A549 (cell line): ENCODE measurements at regions not wholly inside any gene's neighbourhood (a gene's known extent, or its start where the extent isn't known, plus 50 kb on each side); places are given as distances from the start of the nearest gene placed in this dataset.

Experiments
- ATAC-seq, 2 experiments: fragments of 200-7000 bp in 1 of 2; fragments of >200 bp in 1 of 2; cut with Nextera tagmentation in 1 of 2; cut with Tn5 transposase in 1 of 2; 3 replicates each; pipeline versions ENCODE4 v1.8.0 to v1.9.1; 2018 to 2020; ENCODE audit warnings: mild to moderate bottlenecking in 1 of 2, moderate library complexity in 1 of 2
- CTCF ChIA-PET: fragments of 300-600 bp; sonication (Branson Sonifier 250); formaldehyde crosslinking; extraction: SDS; loops from one replicate; lab custom pipeline; 2021; ENCODE audit warnings: antibody characterized with exemption, inconsistent platforms; lab: Yijun Ruan, JAX
- POLR2A ChIA-PET: fragments of 350-600 bp; formaldehyde crosslinking; extraction: SDS; loops from one replicate; lab custom pipeline; 2021; ENCODE audit warnings: antibody characterized with exemption, inconsistent platforms; lab: Yijun Ruan, JAX
- DNase-seq, 2 experiments: peaks; one replicate each; pipeline versions ENCODE4 v3.0.0 to v3.0.0-alpha.2; 2011 to 2016; ENCODE audit warnings: low read depth in 1 of 2, low spot score in 1 of 2
- FAIRE-seq: peaks from 2 replicates; lab custom pipeline; 2011; peaks lifted over from hg19 to GRCh38; lab: Jason Lieb, UNC
- H3K27ac ChIP-seq, 2 experiments: fragments of >200 bp; sonication (Bioruptor Twin); formaldehyde crosslinking; 3 replicates each; pipeline ENCODE4 v1.5.1; 2016 to 2017
- H3K4me1 ChIP-seq: fragments of >200 bp; sonication (Bioruptor Twin); formaldehyde crosslinking; 3 replicates; pipeline ENCODE4 v1.6.1; 2016
- H3K4me2 ChIP-seq: fragments of >200 bp; sonication (Bioruptor Twin); formaldehyde crosslinking; 3 replicates; pipeline ENCODE4 v1.6.1; 2016
- H3K4me3 ChIP-seq: fragments of >200 bp; sonication (Bioruptor Twin); formaldehyde crosslinking; 3 replicates; pipeline ENCODE4 v1.5.1; 2016
- H3K9me3 ChIP-seq: fragments of >200 bp; sonication (Bioruptor Twin); formaldehyde crosslinking; 3 replicates; pipeline ENCODE4 v1.6.1; 2016
- BHLHE40 ChIP-seq: IDR thresholded peaks from 2 replicates; pipeline ENCODE4 v1.6.1; 2012; ENCODE audit warnings: low read depth, low read length, inconsistent platforms
- CBX2 ChIP-seq: fragments of 200-600 bp; sonication (generic); IDR thresholded peaks from 2 replicates; pipeline ENCODE4 v1.6.1; 2016; ENCODE audit warnings: low read depth, mild to moderate bottlenecking, borderline replicate concordance
- CEBPB ChIP-seq, 2 experiments: fragments of >200 bp in 1 of 2; sonication (Bioruptor Twin) in 1 of 2; formaldehyde crosslinking in 1 of 2; IDR thresholded peaks; 2 replicates each; pipeline ENCODE4 v1.6.1; 2012 to 2016
- EHMT2 ChIP-seq: fragments of 200-600 bp; sonication (generic); IDR thresholded peaks from 2 replicates; pipeline ENCODE4 v1.6.1; 2016; ENCODE audit warnings: antibody characterized with exemption, low read depth, mild to moderate bottlenecking, moderate library complexity
- EP300 ChIP-seq, 2 experiments: fragments of >200 bp; sonication (Bioruptor Twin); formaldehyde crosslinking; IDR thresholded peaks; 2 replicates in 1 of 2; 3 replicates in 1 of 2; pipeline ENCODE4 v1.6.1; 2016 to 2017
- ESRRA ChIP-seq: fragments of 150-350 bp; IDR thresholded peaks from 2 replicates; pipeline ENCODE4 v1.6.1; 2014; ENCODE audit warnings: mild to moderate bottlenecking, low read length, borderline replicate concordance
- FOSB ChIP-seq: fragments of 250-450 bp; sonication (Bioruptor Pico); IDR thresholded peaks from 2 replicates; pipeline ENCODE4 v1.5.0; 2020; ENCODE audit warnings: mild to moderate bottlenecking, moderate library complexity
- HEYL ChIP-seq: fragments of 250-450 bp; sonication (Bioruptor Pico); IDR thresholded peaks from 2 replicates; pipeline ENCODE4 v1.8.0; 2021; ENCODE audit warnings: mild to moderate bottlenecking, moderate library complexity
- HOXA7 ChIP-seq: fragments of 250-450 bp; sonication (Bioruptor Pico); IDR thresholded peaks from 2 replicates; pipeline ENCODE4 v1.5.0; 2020; ENCODE audit warnings: mild to moderate bottlenecking, moderate library complexity
- HOXB13 ChIP-seq: fragments of 250-450 bp; sonication (Bioruptor Pico); IDR thresholded peaks from 2 replicates; pipeline ENCODE4 v1.5.0; 2020; ENCODE audit warnings: low read depth, mild to moderate bottlenecking, moderate library complexity
- HOXB5 ChIP-seq: fragments of 250-450 bp; sonication (Bioruptor Pico); IDR thresholded peaks from 2 replicates; pipeline ENCODE4 v1.5.0; 2020; ENCODE audit warnings: mild to moderate bottlenecking, moderate library complexity
- JUNB ChIP-seq: fragments of >200 bp; sonication (Bioruptor Twin); formaldehyde crosslinking; IDR thresholded peaks from 2 replicates; pipeline ENCODE4 v1.6.1; 2016
- KDM1A ChIP-seq: fragments of 200-600 bp; sonication (generic); IDR thresholded peaks from 2 replicates; pipeline ENCODE4 v1.6.1; 2016; ENCODE audit warnings: low read depth, mild to moderate bottlenecking
- MAFK ChIP-seq: fragments of 450-650 bp; IDR thresholded peaks from 2 replicates; pipeline ENCODE4 v1.6.1; 2014; ENCODE audit not compliant: partially characterized antibody
- NFE2L2 ChIP-seq: fragments of 150-350 bp; conservative IDR thresholded peaks from 2 replicates; pipeline ENCODE4 v1.6.1; 2014; ENCODE audit warnings: low read length
- NR3C1 ChIP-seq: fragments of >200 bp; sonication (Bioruptor Twin); formaldehyde crosslinking; IDR thresholded peaks from 3 replicates; pipeline ENCODE4 v1.6.1; 2017
- PHF8 ChIP-seq: fragments of 200-600 bp; sonication (generic); IDR thresholded peaks from 2 replicates; pipeline ENCODE4 v1.6.1; 2016; ENCODE audit warnings: low read depth, mild to moderate bottlenecking, antibody characterized with exemption, moderate library complexity, borderline replicate concordance
- POLR2A ChIP-seq: IDR thresholded peaks from 2 replicates; pipeline ENCODE4 v1.6.1; 2012; ENCODE audit warnings: mild to moderate bottlenecking, low read length
- RNF2 ChIP-seq: fragments of 200-600 bp; sonication (generic); IDR thresholded peaks from 2 replicates; pipeline ENCODE4 v1.6.1; 2016; ENCODE audit warnings: low read depth, mild to moderate bottlenecking, antibody characterized with exemption, moderate library complexity, borderline replicate concordance
- SMC3 ChIP-seq: fragments of >200 bp; sonication (Bioruptor Twin); formaldehyde crosslinking; IDR thresholded peaks from 3 replicates; pipeline ENCODE4 v1.6.1; 2018; ENCODE audit warnings: inconsistent platforms
- TP53 ChIP-seq: fragments of 250-450 bp; sonication (Bioruptor Pico); IDR thresholded peaks from 2 replicates; pipeline ENCODE4 v1.5.0; 2021; ENCODE audit warnings: mild to moderate bottlenecking, moderate library complexity
- ZC3H11A ChIP-seq: fragments of 450-650 bp; IDR thresholded peaks from 2 replicates; pipeline ENCODE4 v1.6.1; 2014; ENCODE audit warnings: antibody characterized with exemption, mild to moderate bottlenecking
- ZNF302 ChIP-seq: fragments of 250-450 bp; sonication (Bioruptor Pico); IDR thresholded peaks from 2 replicates; pipeline ENCODE4 v1.9.0; 2021; ENCODE audit warnings: inconsistent platforms, mild to moderate bottlenecking, moderate library complexity
- WGBS: methylation state at CpG from one replicate; pipeline ENCODE4 v1.1.6; 2017; ENCODE audit errors: missing lambda C conversion rate; 5-methylcytosine and 5-hydroxymethylcytosine counted together
- TF ChIP-seq, protein P1 (sequence below): IDR thresholded peaks from 2 replicates; pipeline ENCODE4 v1.6.1; 2012; ENCODE audit warnings: low read depth, borderline replicate concordance
- TF ChIP-seq, protein P2 (sequence below): fragments of >200 bp; sonication (Bioruptor Twin); formaldehyde crosslinking; IDR thresholded peaks from 3 replicates; pipeline ENCODE4 v1.6.1; 2016
- TF ChIP-seq, protein P3 (sequence below): IDR thresholded peaks from 2 replicates; pipeline ENCODE4 v1.6.1; 2012
- TF ChIP-seq, protein P4 (sequence below): fragments of 250-450 bp; sonication (Bioruptor Pico); IDR thresholded peaks from 2 replicates; pipeline ENCODE4 v1.5.0; 2020; ENCODE audit warnings: low read depth, mild to moderate bottlenecking, moderate library complexity

DNA sequence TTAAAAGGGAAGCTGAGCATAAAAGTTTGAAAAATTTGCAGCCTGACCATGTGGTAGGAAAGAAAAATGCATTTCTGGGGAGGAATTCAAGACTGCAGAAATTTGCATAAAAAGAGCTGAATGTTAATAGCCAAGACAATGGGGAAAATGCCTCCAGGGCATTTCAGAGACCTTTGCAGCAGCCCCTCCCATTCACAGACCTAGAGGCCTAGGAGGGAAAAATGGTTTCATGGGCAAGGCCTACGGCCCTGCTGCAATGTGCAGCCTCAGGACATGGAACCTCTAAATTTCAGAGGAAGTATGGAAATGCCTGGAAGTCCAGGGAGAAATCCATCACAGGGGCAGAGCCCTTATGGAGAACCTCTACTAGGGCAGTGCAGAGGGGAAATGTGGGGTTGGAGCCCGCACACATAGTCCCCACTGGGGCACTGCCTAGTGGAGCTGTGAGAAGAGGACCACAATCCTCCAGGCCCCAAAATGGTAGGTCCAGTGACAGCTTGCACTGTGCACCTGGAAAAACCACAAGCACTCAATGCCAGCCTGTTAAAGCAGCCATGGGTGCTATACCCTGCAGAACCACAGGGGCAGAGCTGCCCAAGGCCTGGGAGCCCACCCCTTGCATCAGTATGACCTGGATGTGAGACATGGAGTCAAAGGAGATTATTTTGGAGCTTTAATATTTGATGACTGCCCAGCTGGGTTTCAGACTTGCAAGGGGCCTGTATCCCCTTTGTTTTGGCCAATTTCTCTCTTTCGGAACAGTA lies 243.8 kb downstream of the DNAJB9 start:
- 9% methylated on average over 3 of the region's 3 CpGs for WGBS
- peak in 1 of 2 experiments; percentile 12 for DNase-seq
- Histone ChIP-seq H3K9me3 (no peaks in the 10 kb centered on the region), H3K27ac (no peak overlapping the region), H3K4me3 (no peak overlapping the region), H3K4me2 (no peak overlapping the region), H3K4me1 (no peaks in the 10 kb centered on the region)
- TF ChIP-seq, protein P1, sequence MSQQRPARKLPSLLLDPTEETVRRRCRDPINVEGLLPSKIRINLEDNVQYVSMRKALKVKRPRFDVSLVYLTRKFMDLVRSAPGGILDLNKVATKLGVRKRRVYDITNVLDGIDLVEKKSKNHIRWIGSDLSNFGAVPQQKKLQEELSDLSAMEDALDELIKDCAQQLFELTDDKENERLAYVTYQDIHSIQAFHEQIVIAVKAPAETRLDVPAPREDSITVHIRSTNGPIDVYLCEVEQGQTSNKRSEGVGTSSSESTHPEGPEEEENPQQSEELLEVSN: no peak
- CTCF ChIA-PET: no interaction called here
- no peak for FAIRE-seq
- peak in 1 of 2 experiments; percentile 83; a peak in 3 of 6 replicates for ATAC-seq
- POLR2A ChIA-PET: no interaction called here

DNA sequence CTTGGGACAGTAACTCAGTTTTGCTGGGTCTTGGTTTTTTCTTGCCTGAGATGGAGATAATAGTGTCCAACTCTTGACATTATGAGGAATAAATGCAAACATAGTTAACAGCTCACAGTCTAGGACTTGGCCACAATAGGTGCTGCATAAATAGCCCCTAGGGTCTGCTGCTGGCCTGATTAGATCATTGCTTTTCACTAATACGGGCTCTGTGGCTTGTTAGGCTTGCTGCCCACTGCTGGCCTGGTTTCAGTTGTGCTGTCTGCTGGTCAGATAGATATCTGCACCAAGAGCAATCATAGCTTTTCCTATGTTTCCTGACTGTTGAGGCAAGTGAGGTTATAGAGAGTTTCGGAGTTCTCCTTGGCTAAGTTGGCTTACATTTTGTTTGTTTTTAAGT lies 246.1 kb downstream of the DNAJB9 start:
- Histone ChIP-seq H3K4me2 (no peak overlapping the region), H3K4me3 (no peak overlapping the region), H3K27ac (no peak overlapping the region), H3K9me3 (no peaks in the 10 kb centered on the region), H3K4me1 (no peaks in the 10 kb centered on the region)
- WGBS: 26% methylated on average over 2 of the region's 2 CpGs
- FAIRE-seq (no peak), DNase-seq (no peak), ATAC-seq (no peak)
- TF ChIP-seq CEBPB (IDR thresholded peaks at IDR 0.05) (no peak), NR3C1 (no peak), KDM1A (no peak), BHLHE40 (no peak), EP300 (IDR thresholded peaks at IDR 0.05) (no peak), TP53 (CRISPR knock-in tag) (no peak), PHF8 (no peak), FOSB (no peak), MAFK (no peak), JUNB (no peak), HOXA7 (CRISPR knock-in tag) (no peak)
- TF ChIP-seq, protein P2, sequence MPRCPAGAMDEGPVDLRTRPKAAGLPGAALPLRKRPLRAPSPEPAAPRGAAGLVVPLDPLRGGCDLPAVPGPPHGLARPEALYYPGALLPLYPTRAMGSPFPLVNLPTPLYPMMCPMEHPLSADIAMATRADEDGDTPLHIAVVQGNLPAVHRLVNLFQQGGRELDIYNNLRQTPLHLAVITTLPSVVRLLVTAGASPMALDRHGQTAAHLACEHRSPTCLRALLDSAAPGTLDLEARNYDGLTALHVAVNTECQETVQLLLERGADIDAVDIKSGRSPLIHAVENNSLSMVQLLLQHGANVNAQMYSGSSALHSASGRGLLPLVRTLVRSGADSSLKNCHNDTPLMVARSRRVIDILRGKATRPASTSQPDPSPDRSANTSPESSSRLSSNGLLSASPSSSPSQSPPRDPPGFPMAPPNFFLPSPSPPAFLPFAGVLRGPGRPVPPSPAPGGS: no peak
- TF ChIP-seq, protein P3, sequence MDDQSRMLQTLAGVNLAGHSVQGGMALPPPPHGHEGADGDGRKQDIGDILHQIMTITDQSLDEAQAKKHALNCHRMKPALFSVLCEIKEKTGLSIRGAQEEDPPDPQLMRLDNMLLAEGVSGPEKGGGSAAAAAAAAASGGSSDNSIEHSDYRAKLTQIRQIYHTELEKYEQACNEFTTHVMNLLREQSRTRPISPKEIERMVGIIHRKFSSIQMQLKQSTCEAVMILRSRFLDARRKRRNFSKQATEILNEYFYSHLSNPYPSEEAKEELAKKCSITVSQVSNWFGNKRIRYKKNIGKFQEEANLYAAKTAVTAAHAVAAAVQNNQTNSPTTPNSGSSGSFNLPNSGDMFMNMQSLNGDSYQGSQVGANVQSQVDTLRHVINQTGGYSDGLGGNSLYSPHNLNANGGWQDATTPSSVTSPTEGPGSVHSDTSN: no peak
- CTCF ChIA-PET: interaction anchor here (1.1 kb wide), 1 partner anchor 10 kb away, joined by 4 read pairs; no protein-coding TSS in a partner anchor
- POLR2A ChIA-PET: no interaction called here

DNA sequence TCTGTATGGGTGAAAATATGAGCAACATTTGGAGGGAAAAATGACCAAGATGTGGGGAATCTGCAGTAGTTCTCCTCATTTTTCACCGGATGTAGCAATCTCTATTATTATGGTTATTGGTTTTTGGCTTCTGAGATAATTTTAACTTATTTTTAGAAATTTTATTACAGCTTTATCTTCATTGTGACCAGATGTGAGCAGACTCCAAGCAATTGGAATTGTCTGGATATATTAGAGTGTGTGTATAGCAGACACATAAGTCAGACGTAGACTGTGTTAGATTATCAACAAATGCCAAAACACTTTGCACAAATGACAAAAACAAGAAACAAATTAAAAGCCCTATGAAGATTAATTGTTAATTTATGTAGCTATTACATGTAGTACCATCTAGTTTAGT lies 249.1 kb downstream of the DNAJB9 start:
- FAIRE-seq: no peak
- no peak for ATAC-seq
- no peak overlapping the region for H3K4me3 ChIP-seq
- no peak overlapping the region for H3K4me2 ChIP-seq
- 2% methylated on average over 2 of the region's 2 CpGs for WGBS
- no peaks in the 10 kb centered on the region for H3K4me1 ChIP-seq
- H3K9me3 ChIP-seq: no peaks in the 10 kb centered on the region
- no peak for TF ChIP-seq ZC3H11A
- no peak for TF ChIP-seq ZNF302 (CRISPR knock-in tag)
- no peak for TF ChIP-seq SMC3
- TF ChIP-seq HOXB5: no peak
- no peak for TF ChIP-seq HEYL
- no peak for TF ChIP-seq NFE2L2
- TF ChIP-seq, protein P4, sequence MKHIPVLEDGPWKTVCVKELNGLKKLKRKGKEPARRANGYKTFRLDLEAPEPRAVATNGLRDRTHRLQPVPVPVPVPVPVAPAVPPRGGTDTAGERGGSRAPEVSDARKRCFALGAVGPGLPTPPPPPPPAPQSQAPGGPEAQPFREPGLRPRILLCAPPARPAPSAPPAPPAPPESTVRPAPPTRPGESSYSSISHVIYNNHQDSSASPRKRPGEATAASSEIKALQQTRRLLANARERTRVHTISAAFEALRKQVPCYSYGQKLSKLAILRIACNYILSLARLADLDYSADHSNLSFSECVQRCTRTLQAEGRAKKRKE (CRISPR knock-in tag): no peak
- no peak for TF ChIP-seq POLR2A
- no peak for TF ChIP-seq HOXB13 (CRISPR knock-in tag)
- TF ChIP-seq ESRRA: no peak
- no peak for TF ChIP-seq CBX2
- TF ChIP-seq PHF8: no peak
- TF ChIP-seq RNF2: no peak
- no peak for TF ChIP-seq EHMT2
- H3K27ac ChIP-seq: no peak overlapping the region
- no peak for DNase-seq
- CTCF ChIA-PET: interaction anchor here (1.6 kb wide), 1 partner anchor 13 kb away, joined by 5 read pairs; no protein-coding TSS in a partner anchor
- POLR2A ChIA-PET: no interaction called here
